ENCODE measurements at regions not wholly inside any gene's neighbourhood (a gene's known extent, or its start where the extent isn't known, plus 50 kb on each side); places are given as distances from the start of the nearest gene placed in this dataset.
"Not testable (repeated sequence)": the region's sequence is repeated elsewhere in the genome, so short reads cannot be mapped to it uniquely, and the experiment has no call there.

GRCh38 chr16:60558936-60559335 is 1477.3 kb downstream of the CDH8 start:
- no peak for DNase-seq (ENCODE audit: low read depth in 3 of 3)

- DNase-seq (ENCODE audit: low read depth in 3 of 3): no peak
Observed at GRCh38 chr16:60553090-60553757, 1483.0 kb downstream of the CDH8 start.

- DNase-seq (ENCODE audit: low read depth in 3 of 3): no peak
Observed at GRCh38 chr16:60541535-60541934, 1494.7 kb downstream of the CDH8 start.

- DNase-seq (ENCODE audit: low read depth in 3 of 3): no peak
Observed at GRCh38 chr16:60510941-60511340, 1525.3 kb downstream of the CDH8 start.

- no peak for DNase-seq (ENCODE audit: low read depth in 3 of 3)
Observed at GRCh38 chr16:60510208-60510607, 1526.0 kb downstream of the CDH8 start.

GRCh38 chr16:60491273-60491672 is 1545.0 kb downstream of the CDH8 start:
- no peak for DNase-seq (ENCODE audit: low read depth in 3 of 3)

GRCh38 chr16:60485872-60486489 is 1550.3 kb downstream of the CDH8 start:
- DNase-seq (ENCODE audit: low read depth in 3 of 3): no peak

GRCh38 chr16:60484901-60485300 is 1551.3 kb downstream of the CDH8 start:
- no peak for DNase-seq (ENCODE audit: low read depth in 3 of 3)

GRCh38 chr16:60481591-60481990 is 1554.6 kb downstream of the CDH8 start:
- DNase-seq (ENCODE audit: low read depth in 3 of 3): no peak

GRCh38 chr16:60478810-60479209 is 1557.4 kb downstream of the CDH8 start:
- no peak for DNase-seq (ENCODE audit: low read depth in 3 of 3)

- no peak for DNase-seq (ENCODE audit: low read depth in 3 of 3)
Observed at GRCh38 chr16:60463986-60464385, 1572.3 kb downstream of the CDH8 start.

GRCh38 chr16:60459463-60459862 is 1576.8 kb downstream of the CDH8 start:
- no peak for DNase-seq (ENCODE audit: low read depth in 3 of 3)

- no peak for DNase-seq (ENCODE audit: low read depth in 3 of 3)
Observed at GRCh38 chr16:60458255-60458654, 1578.0 kb downstream of the CDH8 start.

GRCh38 chr16:60452646-60453045 is 1583.6 kb downstream of the CDH8 start:
- no peak for DNase-seq (ENCODE audit: low read depth in 3 of 3)

- DNase-seq (ENCODE audit: low read depth in 3 of 3): no peak
Observed at GRCh38 chr16:60438894-60439293, 1597.3 kb downstream of the CDH8 start.

- DNase-seq (ENCODE audit: low read depth in 3 of 3): no peak
Observed at GRCh38 chr16:60432472-60432871, 1603.8 kb downstream of the CDH8 start.

GRCh38 chr16:60419859-60420258 is 1616.4 kb downstream of the CDH8 start:
- DNase-seq (ENCODE audit: low read depth in 3 of 3): no peak

GRCh38 chr16:60414613-60415012 is 1621.6 kb downstream of the CDH8 start:
- DNase-seq (ENCODE audit: low read depth in 3 of 3): no peak

- DNase-seq (ENCODE audit: low read depth in 3 of 3): no peak
Observed at GRCh38 chr16:60413969-60414368, 1622.3 kb downstream of the CDH8 start.

GRCh38 chr16:60407606-60408005 is 1628.6 kb downstream of the CDH8 start:
- DNase-seq (ENCODE audit: low read depth in 3 of 3): no peak

GRCh38 chr16:60407034-60407433 is 1629.2 kb downstream of the CDH8 start:
- no peak for DNase-seq (ENCODE audit: low read depth in 3 of 3)

- no peak for DNase-seq (ENCODE audit: low read depth in 3 of 3)
Observed at GRCh38 chr16:60405286-60405685, 1631.0 kb downstream of the CDH8 start.

GRCh38 chr16:60404401-60404800 is 1631.8 kb downstream of the CDH8 start:
- DNase-seq (ENCODE audit: low read depth in 3 of 3): no peak

GRCh38 chr16:60402941-60403340 is 1633.3 kb downstream of the CDH8 start:
- not testable (repeated sequence) for DNase-seq (ENCODE audit: low read depth in 3 of 3)

Measured in stimulated activated CD4-positive, alpha-beta T cell treated with anti-CD3 and anti-CD28 coated beads, TNF-alpha, amount 100 ng/mL, for 48 hours (primary cell).